ENCODE measurements at regions not wholly inside any gene's neighbourhood (a gene's known extent, or its start where the extent isn't known, plus 50 kb on each side); places are given as distances from the start of the nearest gene placed in this dataset.

GRCh38 chr1:245094954-245095353, 59.8 kb upstream of the KIF26B start:
- TF ChIP-seq ZFX (IDR thresholded peaks at IDR 0.05; ENCODE audit: borderline replicate concordance), result no peak
- TF ChIP-seq CTCF (IDR thresholded peaks at IDR 0.05), result no peak
